GM12892 (cell line): ENCODE measurements at regions not wholly inside any gene's neighbourhood (a gene's known extent, or its start where the extent isn't known, plus 50 kb on each side); places are given as distances from the start of the nearest gene placed in this dataset.

ENCODE experiments used
- POLR2A ChIP-seq: IDR thresholded peaks from 2 replicates; pipeline ENCODE4 v1.6.1; 2011; ENCODE audit warnings: low read depth, low read length, control low read depth
- POLR2AphosphoS5 ChIP-seq: IDR thresholded peaks from 2 replicates; pipeline ENCODE4 v1.6.1; 2011; ENCODE audit warnings: low read depth, low read length, control low read depth
- TAF1 ChIP-seq: IDR thresholded peaks from 2 replicates; pipeline ENCODE4 v1.6.1; 2011; ENCODE audit warnings: low read depth, mild to moderate bottlenecking, control low read depth, low read length, borderline replicate concordance

GRCh38 chr11:90468923-90469322 is 246.1 kb upstream of the CHORDC1 start:
- TF ChIP-seq POLR2A: no peak
- no peak for TF ChIP-seq TAF1
- TF ChIP-seq POLR2AphosphoS5: no peak
